ENCODE measurements at regions not wholly inside any gene's neighbourhood (a gene's known extent, or its start where the extent isn't known, plus 50 kb on each side); places are given as distances from the start of the nearest gene placed in this dataset.

DNA sequence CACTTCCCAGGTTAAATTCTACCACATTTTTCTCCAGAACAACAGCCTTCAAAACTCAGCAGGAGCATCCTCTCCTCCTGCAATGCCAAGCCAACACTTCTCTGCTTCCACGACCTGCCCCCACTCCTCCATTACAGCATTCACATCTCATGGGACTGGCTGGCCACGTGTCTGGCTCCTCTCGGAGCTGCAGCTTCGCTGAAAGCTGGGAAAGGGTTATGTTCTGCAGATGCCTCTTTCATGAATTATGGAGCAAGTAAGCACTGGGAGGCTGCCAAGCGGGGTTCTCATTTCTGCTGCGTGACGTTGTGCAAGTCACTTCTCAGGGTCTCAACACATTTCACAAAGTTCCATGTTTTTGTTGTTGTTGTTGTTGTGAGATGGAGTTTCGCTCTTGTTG is 142.2 kb upstream of the RFLNA start:
- TF ChIP-seq, protein P1, sequence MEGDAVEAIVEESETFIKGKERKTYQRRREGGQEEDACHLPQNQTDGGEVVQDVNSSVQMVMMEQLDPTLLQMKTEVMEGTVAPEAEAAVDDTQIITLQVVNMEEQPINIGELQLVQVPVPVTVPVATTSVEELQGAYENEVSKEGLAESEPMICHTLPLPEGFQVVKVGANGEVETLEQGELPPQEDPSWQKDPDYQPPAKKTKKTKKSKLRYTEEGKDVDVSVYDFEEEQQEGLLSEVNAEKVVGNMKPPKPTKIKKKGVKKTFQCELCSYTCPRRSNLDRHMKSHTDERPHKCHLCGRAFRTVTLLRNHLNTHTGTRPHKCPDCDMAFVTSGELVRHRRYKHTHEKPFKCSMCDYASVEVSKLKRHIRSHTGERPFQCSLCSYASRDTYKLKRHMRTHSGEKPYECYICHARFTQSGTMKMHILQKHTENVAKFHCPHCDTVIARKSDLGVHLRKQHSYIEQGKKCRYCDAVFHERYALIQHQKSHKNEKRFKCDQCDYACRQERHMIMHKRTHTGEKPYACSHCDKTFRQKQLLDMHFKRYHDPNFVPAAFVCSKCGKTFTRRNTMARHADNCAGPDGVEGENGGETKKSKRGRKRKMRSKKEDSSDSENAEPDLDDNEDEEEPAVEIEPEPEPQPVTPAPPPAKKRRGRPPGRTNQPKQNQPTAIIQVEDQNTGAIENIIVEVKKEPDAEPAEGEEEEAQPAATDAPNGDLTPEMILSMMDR (conservative IDR thresholded peaks at IDR 0.05 in 1 of 2, IDR thresholded peaks at IDR 0.05 in 1 of 2; ENCODE audit: extremely low read depth in 1 of 2, insufficient read depth in 1 of 2, low read depth in 1 of 2, low read length in 2 of 2) = no peak
- TF ChIP-seq EZH2 (IDR thresholded peaks at IDR 0.05; ENCODE audit: borderline replicate concordance, low read length) = no peak

Measured in mammary epithelial cell (primary cell).